ENCODE measurements at regions not wholly inside any gene's neighbourhood (a gene's known extent, or its start where the extent isn't known, plus 50 kb on each side); places are given as distances from the start of the nearest gene placed in this dataset.

DNA sequence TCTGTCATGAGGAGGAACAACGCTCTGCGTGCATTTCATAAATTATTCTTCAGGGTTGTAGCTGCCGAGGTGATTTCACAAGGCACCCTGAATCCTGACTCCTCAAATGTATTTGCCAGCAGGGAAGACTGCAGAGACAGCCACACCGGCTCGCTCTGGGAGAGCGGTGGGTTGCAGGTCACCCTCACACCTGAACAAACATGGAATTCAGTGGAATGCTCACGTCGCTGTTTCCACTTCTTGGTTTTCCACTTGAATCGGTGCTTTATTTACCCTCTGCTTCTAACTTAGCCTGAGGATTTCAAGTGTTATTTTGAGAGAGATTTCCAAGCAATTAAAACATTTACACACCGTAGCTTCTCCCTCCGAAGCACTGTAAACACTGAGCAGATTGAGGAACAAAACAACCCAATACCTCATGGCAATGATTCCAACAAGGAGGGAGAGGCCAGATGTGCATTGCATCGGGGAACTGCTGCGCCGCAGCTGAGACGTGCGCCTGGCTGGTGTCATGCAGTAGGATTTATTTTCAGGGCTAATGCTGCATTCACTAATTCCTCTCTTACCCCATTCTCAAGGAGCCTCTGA is 59.5 kb upstream of the GGTLC1 start:
- Histone ChIP-seq H3K36me3 (ENCODE audit: control insufficient read depth in 4 of 4, insufficient read depth in 4 of 4, low read length in 4 of 4) (no peaks in the 10 kb centered on the region), H3K27me3 (ENCODE audit: control insufficient read depth in 3 of 3, insufficient read depth in 3 of 3, low read length in 2 of 3) (no peaks in the 10 kb centered on the region), H3K27ac (ENCODE audit: low read depth in 1 of 2, low read length in 1 of 2) (peak overlapping the region in 1 of 2 donors; percentile 2), H3K4me1 (ENCODE audit: control insufficient read depth in 5 of 5, insufficient read depth in 5 of 5, low read length in 5 of 5) (peaks cover 0 to 10% (median 0%) of the 10 kb centered on the region in 5 donors), H3K4me3 (no peak overlapping the region), H3K9me3 (ENCODE audit: control insufficient read depth in 4 of 4, insufficient read depth in 3 of 4, low read length in 3 of 4) (no peaks in the 10 kb centered on the region), H3K9ac (ENCODE audit: insufficient read depth in 1 of 2, low read length in 2 of 2) (no peak overlapping the region)
- WGBS, 2 donors: 70 to 89% methylated on average over 16 of the region's 16 CpGs
- ATAC-seq (ENCODE audit: insufficient read depth, low FRiP score) (no peak), DNase-seq (peak; percentile 30 to 64 (median 31))
- no peak for TF ChIP-seq CTCF (IDR thresholded peaks at IDR 0.05; ENCODE audit: control extremely low read depth, extremely low read depth)

- H3K27ac ChIP-seq (ENCODE audit: low read depth in 1 of 2, low read length in 1 of 2): no peak overlapping the region
- ATAC-seq (ENCODE audit: insufficient read depth, low FRiP score) (no peak), DNase-seq (no peak)
- H3K27me3 ChIP-seq (ENCODE audit: control insufficient read depth in 3 of 3, insufficient read depth in 3 of 3, low read length in 2 of 3): no peaks in the 10 kb centered on the region
- H3K9ac ChIP-seq (ENCODE audit: insufficient read depth in 1 of 2, low read length in 2 of 2): no peak overlapping the region
- no peaks in the 10 kb centered on the region for H3K36me3 ChIP-seq (ENCODE audit: control insufficient read depth in 4 of 4, insufficient read depth in 4 of 4, low read length in 4 of 4)
- no peak for TF ChIP-seq CTCF (IDR thresholded peaks at IDR 0.05; ENCODE audit: control extremely low read depth, extremely low read depth)
- H3K4me3 ChIP-seq: no peak overlapping the region
- H3K9me3 ChIP-seq (ENCODE audit: control insufficient read depth in 4 of 4, insufficient read depth in 3 of 4, low read length in 3 of 4): no peaks in the 10 kb centered on the region
- WGBS, 2 donors: 65 to 76% methylated on average over 1 of the region's 1 CpG
- H3K4me1 ChIP-seq (ENCODE audit: control insufficient read depth in 5 of 5, insufficient read depth in 5 of 5, low read length in 5 of 5): peaks cover 0 to 10% (median 0%) of the 10 kb centered on the region in 5 donors
Measured at GRCh38 chr20:24046888-24047287, 58.3 kb upstream of the GGTLC1 start.

DNA sequence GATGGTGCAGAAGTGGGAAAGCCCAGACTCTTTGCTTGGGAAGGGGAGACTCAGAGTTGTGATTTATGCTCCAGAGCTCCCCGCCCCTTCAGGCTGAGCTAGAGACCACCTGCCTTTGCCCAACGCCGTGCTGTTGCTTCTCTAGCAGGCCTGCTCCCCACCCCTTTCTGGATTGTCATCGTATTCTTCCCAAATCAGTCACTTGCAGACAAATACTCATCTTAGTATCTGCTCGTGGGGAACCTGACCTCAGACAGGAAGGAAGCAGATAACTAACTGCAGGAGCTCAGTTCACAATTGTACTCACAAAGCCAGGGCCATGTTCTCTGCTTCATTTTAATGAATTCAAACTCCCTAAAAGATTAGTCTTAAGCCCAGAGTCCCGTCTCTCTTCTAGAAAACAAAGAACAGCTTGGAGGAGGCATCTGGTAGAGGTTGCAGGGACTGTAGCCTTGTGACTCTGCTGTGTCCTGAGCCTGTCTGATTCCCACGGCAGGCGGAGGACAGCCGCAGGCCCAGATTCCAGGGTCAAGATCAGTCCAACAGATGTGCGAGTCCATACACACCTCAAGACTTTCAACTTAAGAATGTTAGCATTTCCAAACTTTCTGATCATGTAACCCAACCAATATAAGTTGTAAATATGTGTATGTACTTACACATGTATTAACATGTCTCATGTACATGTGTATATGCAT is 57.2 kb upstream of the GGTLC1 start:
- Histone ChIP-seq H3K27ac (ENCODE audit: low read depth in 1 of 2, low read length in 1 of 2) (no peak overlapping the region), H3K4me1 (ENCODE audit: control insufficient read depth in 5 of 5, insufficient read depth in 5 of 5, low read length in 5 of 5) (peaks cover 0 to 10% (median 0%) of the 10 kb centered on the region in 5 donors), H3K27me3 (ENCODE audit: control insufficient read depth in 3 of 3, insufficient read depth in 3 of 3, low read length in 2 of 3) (no peaks in the 10 kb centered on the region), H3K36me3 (ENCODE audit: control insufficient read depth in 4 of 4, insufficient read depth in 4 of 4, low read length in 4 of 4) (no peaks in the 10 kb centered on the region), H3K9me3 (ENCODE audit: control insufficient read depth in 4 of 4, insufficient read depth in 3 of 4, low read length in 3 of 4) (no peaks in the 10 kb centered on the region), H3K9ac (ENCODE audit: insufficient read depth in 1 of 2, low read length in 2 of 2) (no peak overlapping the region), H3K4me3 (no peak overlapping the region)
- 66 to 70% methylated on average over 10 of the region's 10 CpGs for WGBS, 2 donors
- ATAC-seq (ENCODE audit: insufficient read depth, low FRiP score) (no peak), DNase-seq (no peak)
- TF ChIP-seq CTCF (IDR thresholded peaks at IDR 0.05; ENCODE audit: control extremely low read depth, extremely low read depth): no peak
